PC-3 (cell line): ENCODE measurements at regions not wholly inside any gene's neighbourhood (a gene's known extent, or its start where the extent isn't known, plus 50 kb on each side); places are given as distances from the start of the nearest gene placed in this dataset.

Source experiments
- ATAC-seq: fragments of 200-7000 bp; cut with Tn5 transposase; 2 replicates; pipeline ENCODE4 v1.9.1; 2020; ENCODE audit warnings: mild to moderate bottlenecking, moderate library complexity
- BruUV-seq: library from RNA; stranded (reverse); fragments of 400-500 nt; replicated peaks from 2 replicates; lab custom pipeline; 2021; lab: Mats Ljungman, UMichigan
- CTCF ChIA-PET: fragments of 300-600 bp; sonication (Branson Sonifier 250); formaldehyde crosslinking; loops from one replicate; lab custom pipeline; 2022; ENCODE audit warnings: antibody characterized with exemption; lab: Charles Lee
- POLR2A ChIA-PET: fragments of 300-600 bp; sonication (Branson Sonifier 250); formaldehyde crosslinking; loops from one replicate; lab custom pipeline; 2022; ENCODE audit warnings: antibody characterized with exemption; ENCODE audit not compliant: unreplicated experiment; lab: Charles Lee
- DNase-seq: peaks from one replicate; pipeline ENCODE4 v3.0.0-alpha.2; 2015
- H2AFZ ChIP-seq: fragments of 300-600 bp; sonication (generic); 2 replicates; pipeline ENCODE4 v1.6.0; 2016; ENCODE audit warnings: antibody characterized with exemption, low read length
- H3F3A ChIP-seq: fragments of 300-600 bp; sonication (generic); one replicate; pipeline ENCODE4 v1.6.0; 2017; ENCODE audit warnings: antibody characterized with exemption, low read length, control low read depth, mild to moderate bottlenecking; ENCODE audit not compliant: unreplicated experiment
- H3K27ac ChIP-seq: fragments of 300-600 bp; sonication (generic); 2 replicates; pipeline ENCODE4 v1.5.1; 2016; ENCODE audit warnings: mild to moderate bottlenecking, low read length
- H3K27me3 ChIP-seq: fragments of 300-600 bp; sonication (generic); 2 replicates; pipeline ENCODE4 v1.6.1; 2016; ENCODE audit warnings: low read length, mixed read lengths
- H3K36me3 ChIP-seq: fragments of 300-600 bp; sonication (generic); 2 replicates; pipeline ENCODE4 v1.6.1; 2016; ENCODE audit warnings: low read depth, mixed run types, low read length, mixed read lengths
- H3K4me1 ChIP-seq: fragments of 300-600 bp; sonication (generic); 2 replicates; pipeline ENCODE4 v1.5.1; 2016; ENCODE audit warnings: low read length; ENCODE audit not compliant: insufficient read depth
- H3K4me2 ChIP-seq: fragments of 300-600 bp; sonication (generic); 2 replicates; pipeline ENCODE4 v1.6.0; 2016; ENCODE audit warnings: low read length
- H3K4me3 ChIP-seq: fragments of 300-600 bp; sonication (generic); 2 replicates; pipeline ENCODE4 v1.5.1; 2016; ENCODE audit warnings: mild to moderate bottlenecking, low read length, mixed read lengths
- H3K79me2 ChIP-seq: fragments of 300-600 bp; sonication (generic); 2 replicates; pipeline ENCODE4 v1.6.1; 2017; ENCODE audit warnings: low read length, mixed read lengths
- H3K9ac ChIP-seq: fragments of 300-600 bp; sonication (generic); 2 replicates; pipeline ENCODE4 v1.6.0; 2016; ENCODE audit warnings: mild to moderate bottlenecking, low read length
- H3K9me2 ChIP-seq: fragments of 300-600 bp; sonication (generic); replicated peaks from 2 replicates; pipeline ENCODE4 v1.6.1; 2016; ENCODE audit warnings: mixed run types, low read length, mixed read lengths
- H3K9me3 ChIP-seq: fragments of 300-600 bp; sonication (generic); 2 replicates; pipeline ENCODE4 v1.6.1; 2016; ENCODE audit warnings: low read length, mixed read lengths
- H4K20me1 ChIP-seq: fragments of 300-600 bp; sonication (generic); 2 replicates; pipeline ENCODE4 v1.6.1; 2016; ENCODE audit warnings: low read length, mixed read lengths
- EZH2 ChIP-seq: fragments of 300-600 bp; sonication (generic); IDR thresholded peaks from one replicate; pipeline ENCODE4 v1.6.1; 2017; ENCODE audit warnings: antibody characterized with exemption, mild to moderate bottlenecking, low read length; ENCODE audit not compliant: unreplicated experiment
- EZH2phosphoT487 ChIP-seq: fragments of 300-600 bp; sonication (generic); IDR thresholded peaks from 2 replicates; pipeline ENCODE4 v1.6.1; 2018; ENCODE audit warnings: mild to moderate bottlenecking, antibody characterized with exemption, low read length, borderline replicate concordance
- intact Hi-C: fragments of 100-400 bp; cut with micrococcal nuclease; formaldehyde crosslinking; loops from 2 replicates; pipeline ENCODE4 v1.9.0; 2023
- TF ChIP-seq, protein P1 (sequence below): fragments of 300-600 bp; sonication (generic); conservative IDR thresholded peaks from 2 replicates; pipeline ENCODE4 v1.5.1; 2017; ENCODE audit warnings: antibody characterized with exemption, low read depth, mild to moderate bottlenecking, low read length

- TF ChIP-seq, protein P1, sequence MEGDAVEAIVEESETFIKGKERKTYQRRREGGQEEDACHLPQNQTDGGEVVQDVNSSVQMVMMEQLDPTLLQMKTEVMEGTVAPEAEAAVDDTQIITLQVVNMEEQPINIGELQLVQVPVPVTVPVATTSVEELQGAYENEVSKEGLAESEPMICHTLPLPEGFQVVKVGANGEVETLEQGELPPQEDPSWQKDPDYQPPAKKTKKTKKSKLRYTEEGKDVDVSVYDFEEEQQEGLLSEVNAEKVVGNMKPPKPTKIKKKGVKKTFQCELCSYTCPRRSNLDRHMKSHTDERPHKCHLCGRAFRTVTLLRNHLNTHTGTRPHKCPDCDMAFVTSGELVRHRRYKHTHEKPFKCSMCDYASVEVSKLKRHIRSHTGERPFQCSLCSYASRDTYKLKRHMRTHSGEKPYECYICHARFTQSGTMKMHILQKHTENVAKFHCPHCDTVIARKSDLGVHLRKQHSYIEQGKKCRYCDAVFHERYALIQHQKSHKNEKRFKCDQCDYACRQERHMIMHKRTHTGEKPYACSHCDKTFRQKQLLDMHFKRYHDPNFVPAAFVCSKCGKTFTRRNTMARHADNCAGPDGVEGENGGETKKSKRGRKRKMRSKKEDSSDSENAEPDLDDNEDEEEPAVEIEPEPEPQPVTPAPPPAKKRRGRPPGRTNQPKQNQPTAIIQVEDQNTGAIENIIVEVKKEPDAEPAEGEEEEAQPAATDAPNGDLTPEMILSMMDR: no peak
- TF ChIP-seq EZH2 (no peak), EZH2phosphoT487 (no peak)
- no TSS peak for BruUV-seq
- CTCF ChIA-PET: no interaction called here
Measured at GRCh38 chr1:38173848-38174247, 127.3 kb upstream of the POU3F1 start.

GRCh38 chr1:38173157-38173831 lies 126.7 kb upstream of the POU3F1 start:
- BruUV-seq: no TSS peak
- Histone ChIP-seq H3K4me1 (no peaks in the 10 kb centered on the region), H3K9me3 (no peaks in the 10 kb centered on the region), H3K4me2 (no peak overlapping the region), H3K9me2 (no peaks in the 10 kb centered on the region), H3K79me2 (no peaks in the 10 kb centered on the region), H4K20me1 (no peaks in the 10 kb centered on the region), H2AFZ (no peak overlapping the region), H3K27ac (no peak overlapping the region), H3K27me3 (peaks cover 50% of the 10 kb centered on the region), H3K4me3 (no peak overlapping the region), H3K36me3 (no peaks in the 10 kb centered on the region), H3K9ac (no peak overlapping the region), H3F3A (no peaks in the 10 kb centered on the region)
- no peak for DNase-seq
- CTCF ChIA-PET: no interaction called here
- TF ChIP-seq EZH2 (no peak), EZH2phosphoT487 (no peak)
- TF ChIP-seq, protein P1: no peak
- no peak for ATAC-seq
- intact Hi-C loops: no loop called here
- POLR2A ChIA-PET: no interaction called here

More at GRCh38 chr1:38173848-38174247, 127.3 kb upstream of the POU3F1 start:
- intact Hi-C loops: no loop called here
- H2AFZ ChIP-seq: no peak overlapping the region
- no peak overlapping the region for H3K9ac ChIP-seq
- DNase-seq (no peak), ATAC-seq (no peak)
- POLR2A ChIA-PET: no interaction called here
- no peaks in the 10 kb centered on the region for H4K20me1 ChIP-seq
- no peaks in the 10 kb centered on the region for H3K4me1 ChIP-seq
- H3K36me3 ChIP-seq: no peaks in the 10 kb centered on the region
- no peaks in the 10 kb centered on the region for H3K9me3 ChIP-seq
- H3K79me2 ChIP-seq: no peaks in the 10 kb centered on the region
- peaks cover 48% of the 10 kb centered on the region for H3K27me3 ChIP-seq
- no peak overlapping the region for H3K27ac ChIP-seq
- no peaks in the 10 kb centered on the region for H3F3A ChIP-seq
- H3K4me3 ChIP-seq: no peak overlapping the region
- H3K9me2 ChIP-seq: no peaks in the 10 kb centered on the region
- H3K4me2 ChIP-seq: no peak overlapping the region

DNA sequence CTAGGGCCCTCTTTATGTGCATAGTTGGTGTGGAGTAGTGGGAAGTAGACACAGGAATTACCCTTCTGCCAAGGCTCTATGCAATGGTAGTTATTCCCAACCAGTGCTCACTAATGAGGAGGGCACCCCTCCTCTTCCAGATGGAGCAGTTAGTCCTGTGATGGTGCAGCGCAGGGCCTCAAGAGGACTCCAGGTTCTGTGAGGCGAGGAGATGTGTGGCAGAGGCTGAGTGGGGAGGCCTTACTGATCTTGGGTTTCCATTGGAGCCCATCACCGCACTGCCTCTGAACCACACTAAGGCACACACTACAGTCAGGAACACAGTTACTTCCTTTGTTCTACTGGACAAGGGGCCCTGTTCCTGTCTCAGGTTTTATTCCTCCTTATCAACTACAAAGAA lies 122.5 kb upstream of the POU3F1 start:
- no peak overlapping the region for H2AFZ ChIP-seq
- TF ChIP-seq EZH2 (no peak), EZH2phosphoT487 (no peak)
- TF ChIP-seq, protein P1: no peak
- H3K4me2 ChIP-seq: no peak overlapping the region
- H3K27ac ChIP-seq: no peak overlapping the region
- CTCF ChIA-PET: no interaction called here
- H3K9me2 ChIP-seq: no peaks in the 10 kb centered on the region
- H3K9ac ChIP-seq: no peak overlapping the region
- H3K4me3 ChIP-seq: no peak overlapping the region
- no peaks in the 10 kb centered on the region for H3K79me2 ChIP-seq
- no peaks in the 10 kb centered on the region for H3K4me1 ChIP-seq
- no peaks in the 10 kb centered on the region for H3F3A ChIP-seq
- H3K36me3 ChIP-seq: no peaks in the 10 kb centered on the region
- BruUV-seq: no TSS peak
- intact Hi-C loops: no loop called here
- no peak for DNase-seq
- H4K20me1 ChIP-seq: no peaks in the 10 kb centered on the region
- no peak for ATAC-seq
- H3K27me3 ChIP-seq: peaks cover 41% of the 10 kb centered on the region
- POLR2A ChIA-PET: no interaction called here
- no peaks in the 10 kb centered on the region for H3K9me3 ChIP-seq
